Nephron (organoid): ENCODE measurements at regions not wholly inside any gene's neighbourhood (a gene's known extent, or its start where the extent isn't known, plus 50 kb on each side); places are given as distances from the start of the nearest gene placed in this dataset.

ENCODE experiments used
- H3K27ac Mint-ChIP-seq, 3 experiments: 2 replicates each; pipeline ENCODE4 v1.8.0; 2020; ENCODE audit warnings: mixed read lengths in 3 of 3, mild to moderate bottlenecking in 2 of 3, moderate library complexity in 1 of 3
- H3K27me3 Mint-ChIP-seq: 2 replicates; pipeline ENCODE4 v1.8.0; 2021; ENCODE audit warnings: low read depth, mild to moderate bottlenecking, moderate library complexity, mixed read lengths
- H3K36me3 Mint-ChIP-seq: 2 replicates; pipeline ENCODE4 v1.8.0; 2020; ENCODE audit warnings: low read depth, mixed read lengths
- H3K4me1 Mint-ChIP-seq: 2 replicates; pipeline ENCODE4 v1.8.0; 2020; ENCODE audit warnings: mixed read lengths
- H3K4me3 Mint-ChIP-seq, 3 experiments: 2 replicates each; pipeline ENCODE4 v1.8.0; 2020; ENCODE audit warnings: mild to moderate bottlenecking in 3 of 3, mixed read lengths in 3 of 3, moderate library complexity in 2 of 3
- H3K9me3 Mint-ChIP-seq: 2 replicates; pipeline ENCODE4 v1.8.0; 2020; ENCODE audit warnings: mixed read lengths
- TF ChIP-seq, protein P1 (sequence below), 3 experiments: fragments of 200-600 bp; sonication (generic); IDR thresholded peaks; one replicate each; pipeline ENCODE4 v1.5.0; 2021; ENCODE audit warnings: antibody characterized with exemption in 3 of 3; ENCODE audit not compliant: unreplicated experiment in 3 of 3

DNA sequence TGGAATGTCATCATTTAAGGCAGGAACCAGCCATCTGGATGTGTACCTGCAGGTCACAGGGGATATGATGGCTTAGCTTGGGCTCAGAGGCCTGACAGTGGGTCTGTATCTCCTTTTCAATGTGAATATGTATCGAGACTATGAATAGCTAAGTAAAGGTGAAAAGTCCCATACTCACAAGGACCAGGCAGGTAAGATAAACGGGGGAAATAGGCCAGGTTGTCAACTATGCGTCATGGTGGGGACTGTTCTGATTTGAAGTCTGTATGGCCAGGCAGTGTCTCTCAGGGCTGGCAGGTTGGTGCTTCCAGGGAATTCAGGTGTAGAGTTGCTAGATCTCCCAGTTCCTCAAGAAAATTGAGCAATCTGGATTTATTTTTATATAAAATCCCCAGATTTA lies 987.9 kb upstream of the WWC1 start:
- TF ChIP-seq, protein P1, sequence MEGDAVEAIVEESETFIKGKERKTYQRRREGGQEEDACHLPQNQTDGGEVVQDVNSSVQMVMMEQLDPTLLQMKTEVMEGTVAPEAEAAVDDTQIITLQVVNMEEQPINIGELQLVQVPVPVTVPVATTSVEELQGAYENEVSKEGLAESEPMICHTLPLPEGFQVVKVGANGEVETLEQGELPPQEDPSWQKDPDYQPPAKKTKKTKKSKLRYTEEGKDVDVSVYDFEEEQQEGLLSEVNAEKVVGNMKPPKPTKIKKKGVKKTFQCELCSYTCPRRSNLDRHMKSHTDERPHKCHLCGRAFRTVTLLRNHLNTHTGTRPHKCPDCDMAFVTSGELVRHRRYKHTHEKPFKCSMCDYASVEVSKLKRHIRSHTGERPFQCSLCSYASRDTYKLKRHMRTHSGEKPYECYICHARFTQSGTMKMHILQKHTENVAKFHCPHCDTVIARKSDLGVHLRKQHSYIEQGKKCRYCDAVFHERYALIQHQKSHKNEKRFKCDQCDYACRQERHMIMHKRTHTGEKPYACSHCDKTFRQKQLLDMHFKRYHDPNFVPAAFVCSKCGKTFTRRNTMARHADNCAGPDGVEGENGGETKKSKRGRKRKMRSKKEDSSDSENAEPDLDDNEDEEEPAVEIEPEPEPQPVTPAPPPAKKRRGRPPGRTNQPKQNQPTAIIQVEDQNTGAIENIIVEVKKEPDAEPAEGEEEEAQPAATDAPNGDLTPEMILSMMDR (IDR thresholded peaks at IDR 0.05; ENCODE audit: unreplicated experiment in 3 of 3): no peak
- Mint-ChIP-seq H3K9me3 (no peaks in the 10 kb centered on the region), H3K36me3 (no peaks in the 10 kb centered on the region), H3K27ac (no peak overlapping the region), H3K27me3 (peaks cover 35% of the 10 kb centered on the region), H3K4me1 (no peaks in the 10 kb centered on the region), H3K4me3 (no peak overlapping the region)

- H3K36me3 Mint-ChIP-seq: no peaks in the 10 kb centered on the region
- H3K27me3 Mint-ChIP-seq: peaks cover 37% of the 10 kb centered on the region
- H3K27ac Mint-ChIP-seq: no peak overlapping the region
- H3K4me1 Mint-ChIP-seq: no peaks in the 10 kb centered on the region
- no peaks in the 10 kb centered on the region for H3K9me3 Mint-ChIP-seq
- TF ChIP-seq, protein P1 (IDR thresholded peaks at IDR 0.05; ENCODE audit: unreplicated experiment in 3 of 3): no peak
- H3K4me3 Mint-ChIP-seq: no peak overlapping the region
These were observed 986.5 kb upstream of the WWC1 start for GRCh38 chr5:167304834-167305469.

GRCh38 chr5:167305591-167306213 lies 985.7 kb upstream of the WWC1 start:
- Mint-ChIP-seq H3K9me3 (no peaks in the 10 kb centered on the region), H3K27ac (no peak overlapping the region), H3K27me3 (peaks cover 37% of the 10 kb centered on the region), H3K4me3 (no peak overlapping the region), H3K4me1 (no peaks in the 10 kb centered on the region), H3K36me3 (no peaks in the 10 kb centered on the region)
- TF ChIP-seq, protein P1 (IDR thresholded peaks at IDR 0.05; ENCODE audit: unreplicated experiment in 3 of 3): no peak

- no peaks in the 10 kb centered on the region for H3K9me3 Mint-ChIP-seq
- H3K27ac Mint-ChIP-seq: no peak overlapping the region
- TF ChIP-seq, protein P1 (IDR thresholded peaks at IDR 0.05; ENCODE audit: unreplicated experiment in 3 of 3): no peak
- H3K4me1 Mint-ChIP-seq: no peaks in the 10 kb centered on the region
- H3K27me3 Mint-ChIP-seq: peaks cover 33% of the 10 kb centered on the region
- H3K36me3 Mint-ChIP-seq: no peaks in the 10 kb centered on the region
- no peak overlapping the region for H3K4me3 Mint-ChIP-seq
These were observed 984.4 kb upstream of the WWC1 start for GRCh38 chr5:167307042-167307441.

DNA sequence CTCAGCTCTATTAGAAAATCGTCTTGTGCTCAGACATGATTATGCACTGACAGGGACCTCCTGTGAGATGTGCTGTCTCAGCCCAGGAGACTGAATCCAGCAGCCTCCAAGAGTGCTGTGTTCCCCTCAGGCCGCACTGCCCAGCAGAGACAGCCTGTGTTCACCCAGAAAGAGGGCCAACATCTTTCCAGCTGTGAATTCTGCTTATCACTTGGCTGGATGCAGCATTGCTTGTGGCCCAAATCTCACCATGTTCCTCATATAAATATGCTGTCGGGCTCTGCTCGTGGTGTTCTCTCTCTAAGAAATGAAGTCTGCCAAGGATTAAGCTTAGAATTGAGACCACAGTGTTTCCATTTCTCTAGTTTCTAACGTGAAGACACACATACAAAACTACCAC lies 983.0 kb upstream of the WWC1 start:
- no peak overlapping the region for H3K4me3 Mint-ChIP-seq

More for the DNA sequence above, 983.0 kb upstream of the WWC1 start:
- no peak overlapping the region for H3K27ac Mint-ChIP-seq
- H3K36me3 Mint-ChIP-seq: no peaks in the 10 kb centered on the region
- TF ChIP-seq, protein P1 (IDR thresholded peaks at IDR 0.05; ENCODE audit: unreplicated experiment in 3 of 3): no peak
- peaks cover 31% of the 10 kb centered on the region for H3K27me3 Mint-ChIP-seq
- H3K4me1 Mint-ChIP-seq: no peaks in the 10 kb centered on the region
- H3K9me3 Mint-ChIP-seq: no peaks in the 10 kb centered on the region
